AG09309 (cell line): ENCODE measurements at regions not wholly inside any gene's neighbourhood (a gene's known extent, or its start where the extent isn't known, plus 50 kb on each side); places are given as distances from the start of the nearest gene placed in this dataset.

Experiments used
- DNase-seq: peaks from one replicate; pipeline ENCODE4 v3.0.0-alpha.2; 2010; ENCODE audit warnings: low read depth
- H3K4me3 ChIP-seq: 2 replicates; pipeline ENCODE4 v1.5.1; 2011; ENCODE audit warnings: mild to moderate bottlenecking, low read depth, low read length, moderate library complexity; ENCODE audit not compliant: control insufficient read depth
- CTCF ChIP-seq: IDR thresholded peaks from 2 replicates; pipeline ENCODE4 v1.5.1; 2011; ENCODE audit warnings: mild to moderate bottlenecking, low read depth, low read length, inconsistent platforms; ENCODE audit not compliant: insufficient read depth, control insufficient read depth; ENCODE audit errors: missing control alignments

GRCh38 chr6:19635728-19636127, 201.4 kb upstream of the ID4 start:
- TF ChIP-seq CTCF: no peak
- H3K4me3 ChIP-seq: no peak overlapping the region
- no peak for DNase-seq

GRCh38 chr6:19637010-19637409, 200.2 kb upstream of the ID4 start:
- H3K4me3 ChIP-seq: no peak overlapping the region
- no peak for DNase-seq
- TF ChIP-seq CTCF: no peak

- no peak for DNase-seq
- TF ChIP-seq CTCF: no peak
- no peak overlapping the region for H3K4me3 ChIP-seq
Measured at GRCh38 chr6:19638931-19639330, 198.2 kb upstream of the ID4 start.

- TF ChIP-seq CTCF: no peak
- H3K4me3 ChIP-seq: no peak overlapping the region
- DNase-seq: no peak
Measured at GRCh38 chr6:19643287-19643686, 193.9 kb upstream of the ID4 start.

- no peak for DNase-seq
- no peak for TF ChIP-seq CTCF
Measured at GRCh38 chr6:19643713-19644112, 193.5 kb upstream of the ID4 start.

GRCh38 chr6:19655744-19656143, 181.4 kb upstream of the ID4 start:
- H3K4me3 ChIP-seq: no peak overlapping the region
- DNase-seq: no peak
- no peak for TF ChIP-seq CTCF

More at GRCh38 chr6:19643713-19644112, 193.5 kb upstream of the ID4 start:
- no peak overlapping the region for H3K4me3 ChIP-seq
